Spleen (tissue), 11 donors: ENCODE measurements at regions not wholly inside any gene's neighbourhood (a gene's known extent, or its start where the extent isn't known, plus 50 kb on each side); places are given as distances from the start of the nearest gene placed in this dataset.

Experiments
- DNase-seq: peaks from one replicate; pipeline ENCODE4 v3.0.0-alpha.2; 2020
- H3K27ac ChIP-seq, 8 donors: fragments of 200-600 bp; sonication (generic) in 7 of 8; 1 replicate in 4 of 8; 2 replicates in 4 of 8; pipeline versions ENCODE4 v1.5.0 to v1.8.0; 2016 to 2021; ENCODE audit warnings: inconsistent platforms in 4 of 8, mild to moderate bottlenecking in 4 of 8, moderate library complexity in 1 of 8
- H3K27me3 ChIP-seq, 7 donors: fragments of 200-600 bp; sonication (generic) in 6 of 7; replicated peaks in 1 of 7; 1 replicate in 4 of 7; 2 replicates in 3 of 7; pipeline versions ENCODE4 v1.5.0 to v1.8.0; 2016 to 2021; ENCODE audit warnings: inconsistent platforms in 3 of 7, mild to moderate bottlenecking in 1 of 7
- H3K36me3 ChIP-seq, 6 donors: fragments of 200-600 bp; sonication (generic) in 5 of 6; 1 replicate in 4 of 6; 2 replicates in 2 of 6; pipeline versions ENCODE4 v1.5.0 to v1.8.0; 2016 to 2021; ENCODE audit warnings: inconsistent platforms in 2 of 6
- H3K4me1 ChIP-seq, 6 donors: fragments of 200-600 bp; sonication (generic) in 5 of 6; 1 replicate in 3 of 6; 2 replicates in 3 of 6; pipeline versions ENCODE4 v1.5.0 to v1.8.0; 2016 to 2021; ENCODE audit warnings: inconsistent platforms in 3 of 6
- H3K4me3 ChIP-seq, 8 donors: fragments of 200-600 bp; sonication (generic) in 7 of 8; 1 replicate in 4 of 8; 2 replicates in 4 of 8; pipeline versions ENCODE4 v1.5.0 to v1.8.0; 2016 to 2021; ENCODE audit warnings: inconsistent platforms in 4 of 8, mild to moderate bottlenecking in 4 of 8, moderate library complexity in 2 of 8
- H3K9me3 ChIP-seq, 8 donors: fragments of 200-600 bp; sonication (generic) in 7 of 8; 1 replicate in 4 of 8; 2 replicates in 4 of 8; pipeline versions ENCODE4 v1.5.0 to v1.8.0; 2016 to 2021; ENCODE audit warnings: inconsistent platforms in 4 of 8
- CTCF ChIP-seq, 11 experiments: fragments of 200-600 bp in 7 of 11; fragments of 450-650 bp in 4 of 11; sonication (generic) in 4 of 11; IDR thresholded peaks in 8 of 11; conservative IDR thresholded peaks in 3 of 11; 1 replicate in 7 of 11; 2 replicates in 4 of 11; pipeline versions ENCODE4 v1.4.0 to v1.8.0; 2016 to 2021; ENCODE audit warnings: antibody characterized with exemption in 11 of 11, inconsistent platforms in 4 of 11, mild to moderate bottlenecking in 1 of 11
- POLR2A ChIP-seq, 3 donors: fragments of 450-650 bp; IDR thresholded peaks; one replicate each; pipeline ENCODE4 v1.5.1; 2017; ENCODE audit warnings: antibody characterized with exemption in 3 of 3, mild to moderate bottlenecking in 1 of 3
- POLR2AphosphoS5 ChIP-seq, 3 donors: sonication (generic); formaldehyde crosslinking; IDR thresholded peaks; one replicate each; pipeline ENCODE4 v1.5.1; 2017; ENCODE audit warnings: antibody characterized with exemption in 3 of 3
- WGBS, 5 donors: extraction: QIAGEN DNeasy Blood & Tissue Kit in 3 of 5; methylation state at CpG; one replicate each; pipeline versions ENCODE4 v1.1.5 to v1.1.7; 2013 to 2018; 5-methylcytosine and 5-hydroxymethylcytosine counted together
- intact Hi-C: fragments of 100-400 bp; cut with DNase I; formaldehyde crosslinking; loops from one replicate; pipeline ENCODE4 v1.15.0; 2023; ENCODE audit warnings: low total_unique reads
- donor health status: healthy with polysubstance abuse.
- donor health status: DM: no; HTN: no; CAD: no; lungs with moderate emphysema.
- donor health status: DM: no; HTN: no; CAD: no.
- donor health status: Bipolar disorder and iron deficiency.
- donor health status: healthy.
- donor health status: DM: no; HTN: no; CAD: no.
- donor health status: DM: yes; HTN: yes; CAD: no.

DNA sequence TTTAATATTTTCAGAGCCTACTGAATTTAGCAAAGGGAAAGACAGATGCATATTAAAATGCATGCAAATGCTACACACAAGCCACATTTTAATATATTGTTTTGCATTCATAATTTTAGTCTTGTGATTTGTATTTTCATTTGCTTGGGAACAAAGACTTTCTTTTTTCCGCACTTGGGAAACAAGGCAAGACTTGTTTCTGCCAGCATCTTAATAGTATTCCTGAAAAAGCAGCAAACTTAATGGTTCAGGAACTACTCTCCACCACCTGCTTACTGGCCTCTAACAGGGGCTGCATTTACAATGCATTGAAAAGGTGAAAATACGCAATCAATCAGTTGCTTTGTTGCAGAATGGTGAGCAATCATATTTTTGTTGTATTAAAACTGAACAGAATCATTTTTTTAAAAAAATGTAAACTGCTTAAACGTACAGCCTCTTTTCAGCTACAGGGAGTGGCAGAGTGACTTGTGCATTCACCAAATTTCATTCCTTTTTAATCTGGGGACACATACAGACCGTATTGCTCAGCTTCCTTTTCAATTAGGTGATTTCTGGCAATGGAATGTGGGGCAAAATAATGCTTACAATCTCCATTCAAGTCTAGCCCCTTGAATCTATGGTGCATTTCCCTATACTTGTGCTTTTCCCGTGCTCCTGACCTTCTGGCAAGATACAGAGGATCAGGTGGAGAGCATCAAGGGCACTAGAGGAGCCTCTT lies 144.1 kb upstream of the BTG1 start:
- H3K27me3 ChIP-seq: no peaks in the 10 kb centered on the region
- no peaks in the 10 kb centered on the region for H3K36me3 ChIP-seq
- H3K9me3 ChIP-seq: no peaks in the 10 kb centered on the region
- no peak for TF ChIP-seq POLR2AphosphoS5 (IDR thresholded peaks at IDR 0.05)
- no peak for TF ChIP-seq CTCF (IDR thresholded peaks at IDR 0.05 in 8 of 11, conservative IDR thresholded peaks at IDR 0.05 in 3 of 11)
- no peak for TF ChIP-seq POLR2A (IDR thresholded peaks at IDR 0.05)
- no peak for DNase-seq
- intact Hi-C loops: no loop called here
- H3K4me3 ChIP-seq: no peak overlapping the region
- no peaks in the 10 kb centered on the region for H3K4me1 ChIP-seq
- no peak overlapping the region for H3K27ac ChIP-seq
- 74 to 87% (median 80%) methylated on average over 5 of the region's 5 CpGs for WGBS, 5 donors

DNA sequence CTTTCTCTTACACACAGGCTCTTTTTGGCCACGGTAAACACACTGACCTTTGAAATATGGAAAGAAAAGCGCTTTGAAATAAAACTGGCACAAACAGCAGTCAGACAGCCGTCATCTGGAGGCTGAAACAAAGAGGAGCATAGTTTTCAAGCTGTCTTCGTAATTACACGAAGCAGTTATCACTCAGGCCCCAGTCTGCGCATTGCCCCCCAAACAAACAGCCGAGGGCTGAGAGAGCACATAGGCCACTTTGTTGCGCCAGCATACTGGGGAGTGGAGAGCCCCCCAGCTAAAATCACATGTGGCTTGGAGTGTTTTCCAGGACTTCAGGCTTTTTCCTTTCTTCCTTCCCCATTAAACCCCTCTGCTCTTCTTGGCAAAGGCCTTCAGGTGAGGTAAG lies 142.9 kb upstream of the BTG1 start:
- Histone ChIP-seq H3K27me3 (no peaks in the 10 kb centered on the region), H3K4me1 (no peaks in the 10 kb centered on the region), H3K27ac (no peak overlapping the region), H3K36me3 (no peaks in the 10 kb centered on the region), H3K4me3 (no peak overlapping the region), H3K9me3 (no peaks in the 10 kb centered on the region)
- TF ChIP-seq POLR2A (IDR thresholded peaks at IDR 0.05) (no peak), POLR2AphosphoS5 (IDR thresholded peaks at IDR 0.05) (no peak), CTCF (IDR thresholded peaks at IDR 0.05 in 8 of 11, conservative IDR thresholded peaks at IDR 0.05 in 3 of 11) (no peak)
- 93 to 98% (median 95%) methylated on average over 8 of the region's 8 CpGs for WGBS, 5 donors
- intact Hi-C loops: no loop called here
- no peak for DNase-seq

DNA sequence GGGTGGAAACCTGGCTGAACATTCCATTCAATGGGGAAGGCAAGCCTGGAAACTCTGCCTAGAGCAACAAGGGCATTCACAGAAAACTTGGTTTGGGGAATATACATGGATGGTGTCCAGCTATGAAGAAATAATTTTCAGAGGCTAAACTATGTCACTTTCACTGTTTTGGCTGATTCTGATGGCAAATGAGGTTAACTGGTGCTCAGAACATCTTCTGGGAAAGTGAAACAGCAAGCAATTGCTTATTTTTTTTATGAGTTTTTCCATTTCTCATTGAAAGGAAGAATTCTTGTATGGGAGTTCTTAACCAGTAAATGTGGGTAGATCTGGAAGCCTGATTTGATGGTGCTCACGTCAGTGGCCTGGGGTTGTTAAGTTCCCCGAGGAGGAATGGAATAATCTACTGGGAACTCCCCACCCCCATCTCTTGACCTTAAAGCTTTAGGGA lies 132.8 kb upstream of the BTG1 start:
- H3K36me3 ChIP-seq: no peaks in the 10 kb centered on the region
- DNase-seq: no peak
- WGBS, 5 donors: 54 to 73% (median 71%) methylated on average over 2 of the region's 2 CpGs
- H3K27me3 ChIP-seq: no peaks in the 10 kb centered on the region
- no peaks in the 10 kb centered on the region for H3K9me3 ChIP-seq
- TF ChIP-seq POLR2AphosphoS5 (IDR thresholded peaks at IDR 0.05): no peak
- no peak for TF ChIP-seq POLR2A (IDR thresholded peaks at IDR 0.05)
- TF ChIP-seq CTCF (IDR thresholded peaks at IDR 0.05 in 8 of 11, conservative IDR thresholded peaks at IDR 0.05 in 3 of 11): no peak
- intact Hi-C loops: no loop called here
- H3K4me3 ChIP-seq: no peak overlapping the region
- H3K27ac ChIP-seq: peak overlapping the region in 6 of 8 donors; percentile 30 to 73 (median 56)
- peaks cover 0 to 12% (median 0%) of the 10 kb centered on the region in 6 donors for H3K4me1 ChIP-seq

- Histone ChIP-seq H3K27me3 (no peaks in the 10 kb centered on the region), H3K4me3 (no peak overlapping the region), H3K36me3 (no peaks in the 10 kb centered on the region), H3K27ac (peak overlapping the region in 6 of 8 donors; percentile 30 to 73 (median 56)), H3K4me1 (peaks cover 0 to 12% (median 0%) of the 10 kb centered on the region in 6 donors), H3K9me3 (no peaks in the 10 kb centered on the region)
- 48 to 50% (median 49%) methylated on average over 2 of the region's 2 CpGs for WGBS, 5 donors
- no peak for DNase-seq
- TF ChIP-seq POLR2AphosphoS5 (IDR thresholded peaks at IDR 0.05): no peak
- TF ChIP-seq CTCF (IDR thresholded peaks at IDR 0.05 in 8 of 11, conservative IDR thresholded peaks at IDR 0.05 in 3 of 11): no peak
- no peak for TF ChIP-seq POLR2A (IDR thresholded peaks at IDR 0.05)
- intact Hi-C loops: no loop called here
These were observed 132.1 kb upstream of the BTG1 start for GRCh38 chr12:92277795-92278194.
